ENCODE measurements at regions not wholly inside any gene's neighbourhood (a gene's known extent, or its start where the extent isn't known, plus 50 kb on each side); places are given as distances from the start of the nearest gene placed in this dataset.

DNA sequence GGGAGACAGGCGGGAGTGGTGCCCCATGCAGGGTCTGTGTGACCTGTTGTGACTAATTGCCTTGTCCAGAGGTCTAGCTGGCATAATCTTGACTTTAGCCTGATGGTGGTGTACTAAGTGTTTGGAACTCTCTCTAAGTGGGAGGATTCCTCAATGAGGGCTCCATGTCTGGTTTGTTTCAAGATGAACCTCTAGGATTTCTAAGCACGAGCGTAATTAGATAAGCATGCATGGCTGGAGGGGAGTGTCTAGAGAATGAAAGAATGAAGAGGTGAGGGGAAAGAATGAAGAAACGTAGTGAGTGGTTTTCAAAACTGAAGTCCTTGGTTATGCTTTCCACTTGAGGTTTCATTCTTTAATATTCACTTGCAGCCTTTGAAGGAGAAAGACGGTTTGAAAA, 833.2 kb upstream of the GYPC start:
- TF ChIP-seq CTCF (IDR thresholded peaks at IDR 0.05), result no peak
- TF ChIP-seq POLR2A (IDR thresholded peaks at IDR 0.05), result no peak

All from lower leg skin (tissue), 3 donors.